ENCODE measurements at regions not wholly inside any gene's neighbourhood (a gene's known extent, or its start where the extent isn't known, plus 50 kb on each side); places are given as distances from the start of the nearest gene placed in this dataset.

- intact Hi-C loops (cut with micrococcal nuclease): no loop called here
Measured at GRCh38 chr15:66625531-66625930, 59.7 kb upstream of the LCTL start.

More at GRCh38 chr15:66625531-66625930, 59.7 kb upstream of the LCTL start:
- no TSS peak for BruUV-seq (replicated peaks)
- FAIRE-seq: no peak
- Histone ChIP-seq H3K4me1 (ENCODE audit: control insufficient read depth, extremely low read depth, insufficient read depth, low read length) (peaks cover 6% of the 10 kb centered on the region), H3K27ac (ENCODE audit: insufficient read depth, low read depth, low read length) (no peak overlapping the region), H2AFZ (ENCODE audit: low read depth, low read length) (no peak overlapping the region), H3K9me3 (replicated peaks; ENCODE audit: control insufficient read depth, insufficient read depth, low read length) (no peaks in the 10 kb centered on the region), H4K20me1 (replicated peaks; ENCODE audit: control insufficient read depth, extremely low read depth, insufficient read depth, low read length) (no peaks in the 10 kb centered on the region), H3K9me1 (replicated peaks; ENCODE audit: control insufficient read depth, extremely low read depth, insufficient read depth, low read length) (no peaks in the 10 kb centered on the region), H3K27me3 (ENCODE audit: control insufficient read depth in 2 of 2, insufficient read depth in 2 of 2, low read length in 2 of 2) (no peaks in the 10 kb centered on the region), H3K4me2 (ENCODE audit: insufficient read depth, low read length) (no peak overlapping the region), H3K4me3 (replicated peaks in 1 of 3; ENCODE audit: insufficient read depth in 1 of 3, low read depth in 1 of 3, low read length in 3 of 3) (no peak overlapping the region), H3K9ac (replicated peaks; ENCODE audit: extremely low read depth, insufficient read depth, low read length) (no peak overlapping the region), H3K36me3 (ENCODE audit: control insufficient read depth in 2 of 2, extremely low read depth in 1 of 2, insufficient read depth in 2 of 2, low read length in 2 of 2) (no peaks in the 10 kb centered on the region), H3K79me2 (ENCODE audit: control insufficient read depth, insufficient read depth, low read length) (no peaks in the 10 kb centered on the region)
- no peak for DNase-seq (ENCODE audit: low read depth, low spot score)
- CTCF ChIA-PET: no interaction called here
- TF ChIP-seq GATA2 (IDR thresholded peaks at IDR 0.05; ENCODE audit: insufficient read depth, insufficient read length, low read depth, low read length) (no peak), MYC (IDR thresholded peaks at IDR 0.05; ENCODE audit: low read depth, low read length) (no peak), FOS (IDR thresholded peaks at IDR 0.05; ENCODE audit: borderline replicate concordance, insufficient read depth, low read length) (no peak), MAX (IDR thresholded peaks at IDR 0.05; ENCODE audit: insufficient read depth, insufficient read length) (no peak), POLR2A (IDR thresholded peaks at IDR 0.05; ENCODE audit: low read depth, low read length) (no peak), POLR2AphosphoS5 (IDR thresholded peaks at IDR 0.05; ENCODE audit: insufficient read depth, low read depth, low read length) (no peak), CTCF (IDR thresholded peaks at IDR 0.05; ENCODE audit: extremely low read depth in 1 of 2, insufficient read depth in 1 of 2, low read depth in 1 of 2, low read length in 2 of 2) (no peak), EZH2 (IDR thresholded peaks at IDR 0.05; ENCODE audit: borderline replicate concordance, low read depth, low read length, severe bottlenecking) (no peak), JUN (IDR thresholded peaks at IDR 0.05; ENCODE audit: borderline replicate concordance, insufficient read depth, insufficient read length, low read depth) (no peak)
- POLR2A ChIA-PET: no interaction called here
- dilution Hi-C loops (cut with MboI; ENCODE audit: extremely low pct_ligation_motif_present, low sequenced_read_pairs): no loop called here

Measured in endothelial cell of umbilical vein (primary cell).